ENCODE measurements at regions not wholly inside any gene's neighbourhood (a gene's known extent, or its start where the extent isn't known, plus 50 kb on each side); places are given as distances from the start of the nearest gene placed in this dataset.

- H3K9me3 ChIP-seq (ENCODE audit: control insufficient read depth, low read length): no peaks in the 10 kb centered on the region
- 91 to 94% methylated on average over 1 of the region's 1 CpG for WGBS, 2 donors
- H3K27me3 ChIP-seq (ENCODE audit: control insufficient read depth in 1 of 2, insufficient read depth in 2 of 2, low read length in 1 of 2): no peaks in the 10 kb centered on the region
- peaks cover 0 to 1% of the 10 kb centered on the region in 2 donors for H3K4me1 ChIP-seq (ENCODE audit: control insufficient read depth in 1 of 2, insufficient read depth in 2 of 2, low read length in 2 of 2)
- no peak for ATAC-seq (ENCODE audit: low FRiP score)
- no peak overlapping the region for H3K4me3 ChIP-seq (ENCODE audit: low read length in 2 of 2)
- H3K36me3 ChIP-seq (ENCODE audit: control insufficient read depth in 1 of 2, insufficient read depth in 2 of 2, low read length in 1 of 2): no peaks in the 10 kb centered on the region
- no peak overlapping the region for H3K27ac ChIP-seq (ENCODE audit: low read depth in 1 of 2, low read length in 2 of 2)
- intact Hi-C loops (cut with DNase I): no loop called here
- DNase-seq: no peak
These were observed 481.3 kb downstream of the ZSWIM6 start for GRCh38 chr5:61813361-61813760.

- H3K27me3 ChIP-seq (ENCODE audit: control insufficient read depth in 1 of 2, insufficient read depth in 2 of 2, low read length in 1 of 2): no peaks in the 10 kb centered on the region
- ATAC-seq (ENCODE audit: low FRiP score) (no peak), DNase-seq (no peak)
- 94 to 100% methylated on average over 1 of the region's 1 CpG for WGBS, 2 donors
- no peak overlapping the region for H3K27ac ChIP-seq (ENCODE audit: low read depth in 1 of 2, low read length in 2 of 2)
- no peak overlapping the region for H3K4me3 ChIP-seq (ENCODE audit: low read length in 2 of 2)
- H3K36me3 ChIP-seq (ENCODE audit: control insufficient read depth in 1 of 2, insufficient read depth in 2 of 2, low read length in 1 of 2): no peaks in the 10 kb centered on the region
- no peaks in the 10 kb centered on the region for H3K9me3 ChIP-seq (ENCODE audit: control insufficient read depth, low read length)
- H3K4me1 ChIP-seq (ENCODE audit: control insufficient read depth in 1 of 2, insufficient read depth in 2 of 2, low read length in 2 of 2): no peaks in the 10 kb centered on the region
- intact Hi-C loops (cut with DNase I): no loop called here
These were observed 483.3 kb downstream of the ZSWIM6 start for GRCh38 chr5:61815339-61815738.

GRCh38 chr5:61816146-61816545 lies 484.1 kb downstream of the ZSWIM6 start:
- 43 to 50% methylated on average over 9 of the region's 9 CpGs for WGBS, 2 donors
- intact Hi-C loops (cut with DNase I): no loop called here
- no peak for DNase-seq

GRCh38 chr5:61816585-61817450 lies 484.8 kb downstream of the ZSWIM6 start:
- WGBS, 2 donors: 51 to 58% methylated on average over 11 of the region's 11 CpGs
- H3K27ac ChIP-seq (ENCODE audit: low read depth in 1 of 2, low read length in 2 of 2): no peak overlapping the region
- no peak for ATAC-seq (ENCODE audit: low FRiP score)
- no peaks in the 10 kb centered on the region for H3K36me3 ChIP-seq (ENCODE audit: control insufficient read depth in 1 of 2, insufficient read depth in 2 of 2, low read length in 1 of 2)
- no peak overlapping the region for H3K4me3 ChIP-seq (ENCODE audit: low read length in 2 of 2)
- H3K27me3 ChIP-seq (ENCODE audit: control insufficient read depth in 1 of 2, insufficient read depth in 2 of 2, low read length in 1 of 2): no peaks in the 10 kb centered on the region
- DNase-seq: no peak
- no peaks in the 10 kb centered on the region for H3K4me1 ChIP-seq (ENCODE audit: control insufficient read depth in 1 of 2, insufficient read depth in 2 of 2, low read length in 2 of 2)
- intact Hi-C loops (cut with DNase I): no loop called here
- no peaks in the 10 kb centered on the region for H3K9me3 ChIP-seq (ENCODE audit: control insufficient read depth, low read length)

More at GRCh38 chr5:61816146-61816545, 484.1 kb downstream of the ZSWIM6 start:
- Histone ChIP-seq H3K9me3 (ENCODE audit: control insufficient read depth, low read length) (no peaks in the 10 kb centered on the region), H3K4me1 (ENCODE audit: control insufficient read depth in 1 of 2, insufficient read depth in 2 of 2, low read length in 2 of 2) (no peaks in the 10 kb centered on the region), H3K4me3 (ENCODE audit: low read length in 2 of 2) (no peak overlapping the region), H3K27me3 (ENCODE audit: control insufficient read depth in 1 of 2, insufficient read depth in 2 of 2, low read length in 1 of 2) (no peaks in the 10 kb centered on the region), H3K36me3 (ENCODE audit: control insufficient read depth in 1 of 2, insufficient read depth in 2 of 2, low read length in 1 of 2) (no peaks in the 10 kb centered on the region), H3K27ac (ENCODE audit: low read depth in 1 of 2, low read length in 2 of 2) (no peak overlapping the region)
- ATAC-seq (ENCODE audit: low FRiP score): no peak

- no peaks in the 10 kb centered on the region for H3K9me3 ChIP-seq (ENCODE audit: control insufficient read depth, low read length)
- H3K27me3 ChIP-seq (ENCODE audit: control insufficient read depth in 1 of 2, insufficient read depth in 2 of 2, low read length in 1 of 2): no peaks in the 10 kb centered on the region
- H3K36me3 ChIP-seq (ENCODE audit: control insufficient read depth in 1 of 2, insufficient read depth in 2 of 2, low read length in 1 of 2): no peaks in the 10 kb centered on the region
- no peaks in the 10 kb centered on the region for H3K4me1 ChIP-seq (ENCODE audit: control insufficient read depth in 1 of 2, insufficient read depth in 2 of 2, low read length in 2 of 2)
- ATAC-seq (ENCODE audit: low FRiP score) (peak; percentile 73), DNase-seq (peak in 1 of 2 donors; percentile 63)
- WGBS, 2 donors: 15 to 17% methylated on average over 7 of the region's 7 CpGs
- H3K4me3 ChIP-seq (ENCODE audit: low read length in 2 of 2): no peak overlapping the region
- intact Hi-C loops (cut with DNase I): no loop called here
- no peak overlapping the region for H3K27ac ChIP-seq (ENCODE audit: low read depth in 1 of 2, low read length in 2 of 2)
These were observed 485.6 kb downstream of the ZSWIM6 start for GRCh38 chr5:61817472-61818326.

GRCh38 chr5:61820836-61821235 lies 485.2 kb upstream of the KIF2A start:
- 49 to 58% methylated on average over 4 of the region's 4 CpGs for WGBS, 2 donors
- no peaks in the 10 kb centered on the region for H3K4me1 ChIP-seq (ENCODE audit: control insufficient read depth in 1 of 2, insufficient read depth in 2 of 2, low read length in 2 of 2)
- no peaks in the 10 kb centered on the region for H3K27me3 ChIP-seq (ENCODE audit: control insufficient read depth in 1 of 2, insufficient read depth in 2 of 2, low read length in 1 of 2)
- ATAC-seq (ENCODE audit: low FRiP score) (no peak), DNase-seq (no peak)
- H3K9me3 ChIP-seq (ENCODE audit: control insufficient read depth, low read length): no peaks in the 10 kb centered on the region
- H3K36me3 ChIP-seq (ENCODE audit: control insufficient read depth in 1 of 2, insufficient read depth in 2 of 2, low read length in 1 of 2): no peaks in the 10 kb centered on the region
- H3K4me3 ChIP-seq (ENCODE audit: low read length in 2 of 2): no peak overlapping the region
- H3K27ac ChIP-seq (ENCODE audit: low read depth in 1 of 2, low read length in 2 of 2): no peak overlapping the region
- intact Hi-C loops (cut with DNase I): no loop called here

GRCh38 chr5:61821561-61821960 lies 484.4 kb upstream of the KIF2A start:
- Histone ChIP-seq H3K27ac (ENCODE audit: low read depth in 1 of 2, low read length in 2 of 2) (no peak overlapping the region), H3K36me3 (ENCODE audit: control insufficient read depth in 1 of 2, insufficient read depth in 2 of 2, low read length in 1 of 2) (no peaks in the 10 kb centered on the region), H3K4me1 (ENCODE audit: control insufficient read depth in 1 of 2, insufficient read depth in 2 of 2, low read length in 2 of 2) (no peaks in the 10 kb centered on the region), H3K27me3 (ENCODE audit: control insufficient read depth in 1 of 2, insufficient read depth in 2 of 2, low read length in 1 of 2) (peaks cover 0 to 1% of the 10 kb centered on the region in 2 donors), H3K9me3 (ENCODE audit: control insufficient read depth, low read length) (no peaks in the 10 kb centered on the region), H3K4me3 (ENCODE audit: low read length in 2 of 2) (no peak overlapping the region)
- ATAC-seq (ENCODE audit: low FRiP score): no peak
- no peak for DNase-seq
- intact Hi-C loops (cut with DNase I): no loop called here
- WGBS, 2 donors: 81 to 82% methylated on average over 2 of the region's 2 CpGs

GRCh38 chr5:61822584-61822983 lies 483.4 kb upstream of the KIF2A start:
- no peak for ATAC-seq (ENCODE audit: low FRiP score)
- intact Hi-C loops (cut with DNase I): no loop called here
- no peaks in the 10 kb centered on the region for H3K36me3 ChIP-seq (ENCODE audit: control insufficient read depth in 1 of 2, insufficient read depth in 2 of 2, low read length in 1 of 2)
- no peaks in the 10 kb centered on the region for H3K4me1 ChIP-seq (ENCODE audit: control insufficient read depth in 1 of 2, insufficient read depth in 2 of 2, low read length in 2 of 2)
- H3K9me3 ChIP-seq (ENCODE audit: control insufficient read depth, low read length): no peaks in the 10 kb centered on the region
- no peak for DNase-seq
- no peak overlapping the region for H3K27ac ChIP-seq (ENCODE audit: low read depth in 1 of 2, low read length in 2 of 2)
- H3K4me3 ChIP-seq (ENCODE audit: low read length in 2 of 2): no peak overlapping the region
- H3K27me3 ChIP-seq (ENCODE audit: control insufficient read depth in 1 of 2, insufficient read depth in 2 of 2, low read length in 1 of 2): peaks cover 0 to 1% of the 10 kb centered on the region in 2 donors
- WGBS, 2 donors: 95 to 98% methylated on average over 5 of the region's 5 CpGs
